GM19351 (cell line): ENCODE measurements at regions not wholly inside any gene's neighbourhood (a gene's known extent, or its start where the extent isn't known, plus 50 kb on each side); places are given as distances from the start of the nearest gene placed in this dataset.
"Not testable (repeated sequence)": the region's sequence is repeated elsewhere in the genome, so short reads cannot be mapped to it uniquely, and the experiment has no call there.

Source experiments
- ATAC-seq: cut with Tn5 transposase; IDR thresholded peaks from one replicate; pipeline ENCODE4 v1.9.1; 2021; ENCODE audit warnings: mild to moderate bottlenecking, moderate library complexity; ENCODE audit not compliant: unreplicated experiment

GRCh38 chr2:49343638-49344037 is 189.3 kb upstream of the FSHR start:
- no peak for ATAC-seq

- no peak for ATAC-seq
Observed at GRCh38 chr2:49342156-49342555, 187.8 kb upstream of the FSHR start.

GRCh38 chr2:49335546-49335945 is 181.2 kb upstream of the FSHR start:
- ATAC-seq: no peak

- ATAC-seq: no peak
Observed at GRCh38 chr2:49332415-49332814, 178.1 kb upstream of the FSHR start.

- no peak for ATAC-seq
Observed at GRCh38 chr2:49318531-49318930, 164.2 kb upstream of the FSHR start.

GRCh38 chr2:49309461-49309860 is 155.1 kb upstream of the FSHR start:
- no peak for ATAC-seq

- ATAC-seq: no peak
Observed at GRCh38 chr2:49306925-49307324, 152.6 kb upstream of the FSHR start.

GRCh38 chr2:49298693-49299092 is 144.4 kb upstream of the FSHR start:
- ATAC-seq: not testable (repeated sequence)

- no peak for ATAC-seq
Observed at GRCh38 chr2:49298230-49298629, 143.9 kb upstream of the FSHR start.

GRCh38 chr2:49296107-49296867 is 142.0 kb upstream of the FSHR start:
- ATAC-seq: no peak

- ATAC-seq: no peak
Observed at GRCh38 chr2:49294225-49294624, 139.9 kb upstream of the FSHR start.

GRCh38 chr2:49291619-49292018 is 137.3 kb upstream of the FSHR start:
- ATAC-seq: no peak

- no peak for ATAC-seq
Observed at GRCh38 chr2:49289711-49290110, 135.4 kb upstream of the FSHR start.

- ATAC-seq: no peak
Observed at GRCh38 chr2:49288902-49289700, 134.8 kb upstream of the FSHR start.

GRCh38 chr2:49288113-49288705 is 133.9 kb upstream of the FSHR start:
- ATAC-seq: no peak

GRCh38 chr2:49286726-49287125 is 132.4 kb upstream of the FSHR start:
- no peak for ATAC-seq

GRCh38 chr2:49286045-49286444 is 131.7 kb upstream of the FSHR start:
- no peak for ATAC-seq

- ATAC-seq: no peak
Observed at GRCh38 chr2:49278561-49278960, 124.2 kb upstream of the FSHR start.

GRCh38 chr2:49278141-49278540 is 123.8 kb upstream of the FSHR start:
- no peak for ATAC-seq

GRCh38 chr2:49271060-49271606 is 116.8 kb upstream of the FSHR start:
- no peak for ATAC-seq

GRCh38 chr2:49270091-49270490 is 115.8 kb upstream of the FSHR start:
- no peak for ATAC-seq

GRCh38 chr2:49265471-49265870 is 111.2 kb upstream of the FSHR start:
- no peak for ATAC-seq
